Erythroblast (primary cell): ENCODE measurements at regions not wholly inside any gene's neighbourhood (a gene's known extent, or its start where the extent isn't known, plus 50 kb on each side); places are given as distances from the start of the nearest gene placed in this dataset.
"Not testable (repeated sequence)": the region's sequence is repeated elsewhere in the genome, so short reads cannot be mapped to it uniquely, and the experiment has no call there.

Experiments
- DNase-seq, 2 experiments: peaks; one replicate each; lab custom pipeline; 2025; lab: John Stamatoyannopoulos, UW
- GATA1 ChIP-seq: IDR thresholded peaks from 2 replicates; pipeline ENCODE4 v1.6.1; 2011; ENCODE audit warnings: low read depth, mild to moderate bottlenecking, control low read depth, low read length, moderate library complexity
- POLR2A ChIP-seq: IDR thresholded peaks from 2 replicates; pipeline ENCODE4 v1.6.1; 2011; ENCODE audit warnings: mild to moderate bottlenecking, low read length

- no peak for DNase-seq
- TF ChIP-seq POLR2A (no peak), GATA1 (no peak)
These were observed 400.3 kb downstream of the RPS24 start for GRCh38 chr10:78433766-78434535.

DNA sequence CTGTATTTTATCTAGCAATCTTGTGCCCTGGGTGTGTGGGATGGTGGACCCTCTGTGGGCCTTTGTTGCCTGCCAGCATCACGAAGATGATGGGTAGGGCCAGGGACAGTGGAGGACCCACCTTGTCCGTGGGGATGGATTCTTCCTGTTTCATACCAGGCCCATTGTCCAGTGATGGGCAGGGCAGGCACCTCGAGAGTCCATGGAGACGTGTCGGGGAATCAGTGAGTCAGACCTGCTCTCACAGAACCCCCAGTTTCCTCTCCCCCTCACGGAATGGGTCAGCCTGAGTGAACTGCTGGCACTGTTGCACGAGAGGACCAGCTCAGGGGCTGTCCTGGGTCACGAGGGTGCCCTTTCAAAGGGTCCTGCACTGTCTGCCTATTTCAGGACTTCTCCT is 401.2 kb downstream of the RPS24 start:
- TF ChIP-seq GATA1, result no peak
- no peak for TF ChIP-seq POLR2A
- no peak for DNase-seq

- DNase-seq, result no peak
These were observed 402.0 kb downstream of the RPS24 start for GRCh38 chr10:78435484-78436221.

DNA sequence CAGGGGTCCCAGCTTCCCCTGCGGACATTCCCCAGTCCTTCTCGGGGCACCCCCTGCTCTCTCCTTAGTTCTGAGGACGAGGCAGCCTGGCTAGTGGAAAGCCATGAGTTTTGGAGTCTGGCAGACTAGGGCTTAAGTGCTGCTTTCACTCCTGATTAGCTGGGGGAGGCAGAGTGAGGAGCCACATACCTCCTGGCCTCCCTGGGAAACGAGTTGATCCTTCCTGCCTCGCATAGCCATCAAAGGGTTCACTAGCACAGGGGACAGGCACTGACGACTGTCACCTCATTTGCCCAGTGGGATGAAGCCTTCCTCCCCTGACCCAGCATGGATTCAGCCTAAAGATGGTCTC is 402.5 kb downstream of the RPS24 start:
- no peak for DNase-seq
- TF ChIP-seq POLR2A (no peak), GATA1 (no peak)

More at GRCh38 chr10:78435484-78436221, 402.0 kb downstream of the RPS24 start:
- TF ChIP-seq GATA1 (no peak), POLR2A (no peak)

DNA sequence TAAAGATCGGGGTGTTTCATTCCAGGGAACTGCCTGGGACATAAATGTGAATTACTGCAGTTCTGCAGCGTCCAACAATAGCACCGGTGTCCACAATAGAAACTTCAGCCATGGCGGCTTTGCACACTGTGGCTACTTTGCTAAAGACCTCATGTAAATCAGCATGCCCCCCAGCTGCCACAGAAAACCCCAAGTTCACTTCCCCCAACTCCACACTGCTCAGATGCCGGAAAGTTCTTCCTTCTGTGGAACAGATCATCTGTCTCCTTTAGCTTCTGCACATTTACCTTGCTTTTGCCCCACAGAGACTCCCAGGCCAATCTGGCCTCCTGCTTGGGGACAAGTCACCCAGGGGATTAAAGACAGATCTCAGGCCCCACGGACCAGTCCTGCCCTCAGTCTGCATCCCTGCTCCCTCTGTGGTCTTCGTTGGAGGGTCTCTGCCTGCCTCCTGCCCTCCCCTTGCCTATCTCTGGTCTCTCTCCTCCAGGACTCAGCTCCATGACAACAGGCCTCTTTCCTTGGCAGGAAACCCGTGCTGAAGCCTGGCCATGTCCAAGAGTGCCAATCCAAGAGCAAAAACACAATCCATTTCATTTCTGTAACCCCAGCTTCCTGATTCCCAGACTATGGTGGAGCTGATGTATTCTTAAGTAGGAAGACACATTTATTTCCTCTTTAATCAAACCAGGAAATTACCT is 403.2 kb downstream of the RPS24 start:
- TF ChIP-seq POLR2A (no peak), GATA1 (no peak)
- DNase-seq, result no peak

- TF ChIP-seq POLR2A (no peak), GATA1 (no peak)
- no peak for DNase-seq
These were observed 403.7 kb downstream of the RPS24 start for GRCh38 chr10:78437407-78437768.

GRCh38 chr10:78437998-78438906 is 404.6 kb downstream of the RPS24 start:
- TF ChIP-seq GATA1 (no peak), POLR2A (no peak)
- peak; percentile 8 to 11 for DNase-seq

DNA sequence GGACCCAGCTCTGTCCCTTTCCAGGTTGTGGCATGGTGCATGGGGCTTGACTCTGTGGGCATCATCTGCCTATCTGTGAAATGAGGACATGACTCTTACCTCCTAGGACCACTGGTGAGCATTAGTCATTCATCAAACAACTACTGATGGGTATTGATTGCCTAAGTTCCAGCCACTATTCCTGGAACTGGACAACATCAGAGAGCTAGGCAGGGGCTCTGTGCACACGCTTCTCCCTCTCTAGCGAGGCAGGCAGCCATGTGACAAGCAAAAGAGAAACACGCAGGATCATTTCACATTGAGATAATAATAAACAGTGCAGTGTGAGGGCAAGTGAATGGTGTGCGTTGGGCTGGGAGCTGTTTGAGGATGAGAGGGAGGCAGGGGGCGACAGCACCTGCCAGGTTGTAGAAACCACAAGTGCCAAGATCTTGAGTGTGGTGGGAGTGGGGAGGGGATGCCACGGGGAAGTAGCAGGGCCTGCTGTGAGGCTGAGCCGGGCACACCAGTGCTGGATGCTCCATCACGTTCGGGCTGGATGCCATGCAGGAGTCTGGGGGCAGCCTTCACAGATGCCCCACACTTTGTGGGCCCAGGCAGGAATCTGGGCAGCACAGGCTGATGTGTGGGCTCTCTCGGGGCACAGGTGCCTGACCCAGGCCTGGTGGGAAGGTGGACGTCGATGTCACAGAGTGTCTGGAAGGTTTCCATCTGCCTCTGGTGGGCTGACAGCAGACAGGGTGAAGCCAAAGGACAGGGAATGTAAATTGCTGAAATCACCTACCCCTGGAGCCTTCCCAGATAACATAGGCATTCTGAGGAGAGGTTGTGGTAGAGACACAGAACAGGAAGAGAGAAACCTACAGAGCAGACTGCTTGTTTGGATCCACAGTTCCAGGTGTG is 405.5 kb downstream of the RPS24 start:
- no peak for TF ChIP-seq GATA1
- no peak for TF ChIP-seq POLR2A
- DNase-seq, result no peak

- no peak for TF ChIP-seq GATA1
- TF ChIP-seq POLR2A, result no peak
- no peak for DNase-seq
These were observed 407.3 kb downstream of the RPS24 start for GRCh38 chr10:78441010-78441409.

GRCh38 chr10:78441694-78442093 is 408.0 kb downstream of the RPS24 start:
- TF ChIP-seq POLR2A, result no peak
- no peak for DNase-seq

DNA sequence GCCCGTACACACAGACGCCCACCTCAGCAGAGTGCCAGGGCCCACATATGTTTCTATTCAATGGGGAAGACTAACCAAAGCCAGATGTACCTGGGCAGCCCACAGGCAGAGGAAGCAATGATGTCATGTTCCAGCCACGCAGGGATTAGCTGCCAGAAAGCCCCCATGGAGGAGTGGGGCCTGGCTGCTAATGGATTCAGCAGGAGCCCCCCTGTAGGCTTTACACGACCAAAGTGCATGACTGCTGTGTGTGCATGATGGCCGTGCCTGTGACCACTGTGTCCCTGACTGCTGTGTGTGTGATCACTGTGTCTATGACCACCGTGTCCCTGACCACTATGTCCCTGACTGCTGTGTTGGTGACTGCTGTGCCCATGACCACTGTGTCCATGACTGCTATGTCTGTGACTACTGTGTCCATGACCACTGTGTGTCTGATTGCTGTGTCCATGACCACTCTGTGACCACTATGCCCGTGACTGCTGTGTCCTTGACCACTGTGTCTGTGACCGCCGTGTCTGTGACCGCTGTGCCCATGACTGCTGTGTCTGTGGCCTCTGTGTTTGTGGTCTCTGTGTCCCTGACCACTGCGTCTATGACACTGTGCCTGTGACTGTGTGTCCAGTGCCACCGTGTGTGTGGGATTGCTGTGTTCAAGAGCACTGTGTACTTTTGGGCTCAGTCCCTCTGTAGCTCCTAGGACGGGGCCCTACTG is 409.3 kb downstream of the RPS24 start:
- no peak for DNase-seq
- TF ChIP-seq GATA1, result no peak
- no peak for TF ChIP-seq POLR2A

GRCh38 chr10:78443900-78444571 is 410.4 kb downstream of the RPS24 start:
- no peak for DNase-seq
- TF ChIP-seq POLR2A (no peak), GATA1 (no peak)

GRCh38 chr10:78444741-78445140 is 411.1 kb downstream of the RPS24 start:
- not testable (repeated sequence) for DNase-seq
